A204.1 (cell line): ENCODE measurements at regions not wholly inside any gene's neighbourhood (a gene's known extent, or its start where the extent isn't known, plus 50 kb on each side); places are given as distances from the start of the nearest gene placed in this dataset.

Experiments
- FAIRE-seq: peaks from 2 replicates; lab custom pipeline; 2012; peaks lifted over from hg19 to GRCh38; lab: Jason Lieb, UNC

DNA sequence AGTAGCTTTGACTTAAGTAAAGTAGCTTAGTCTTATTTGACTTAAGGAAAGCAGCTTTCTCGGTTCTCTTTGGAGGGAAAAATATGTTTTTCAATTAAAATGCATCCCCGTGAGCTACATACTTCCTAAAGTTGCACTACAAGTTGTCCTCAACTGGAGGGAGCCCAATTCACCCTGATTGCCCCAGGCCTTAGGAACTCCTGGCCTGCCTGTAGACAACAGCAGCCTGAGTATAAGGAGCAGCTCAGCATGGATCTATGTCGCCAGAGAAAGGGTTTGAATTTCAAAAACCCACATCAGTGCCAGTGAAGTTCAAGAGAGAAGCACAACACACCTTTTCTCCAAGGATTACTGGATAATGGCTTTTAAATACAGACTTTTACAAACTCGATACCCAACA lies 772.0 kb downstream of the TNS3 start:
- no peak for FAIRE-seq

GRCh38 chr7:46806856-46807255 lies 775.1 kb downstream of the TNS3 start:
- no peak for FAIRE-seq

DNA sequence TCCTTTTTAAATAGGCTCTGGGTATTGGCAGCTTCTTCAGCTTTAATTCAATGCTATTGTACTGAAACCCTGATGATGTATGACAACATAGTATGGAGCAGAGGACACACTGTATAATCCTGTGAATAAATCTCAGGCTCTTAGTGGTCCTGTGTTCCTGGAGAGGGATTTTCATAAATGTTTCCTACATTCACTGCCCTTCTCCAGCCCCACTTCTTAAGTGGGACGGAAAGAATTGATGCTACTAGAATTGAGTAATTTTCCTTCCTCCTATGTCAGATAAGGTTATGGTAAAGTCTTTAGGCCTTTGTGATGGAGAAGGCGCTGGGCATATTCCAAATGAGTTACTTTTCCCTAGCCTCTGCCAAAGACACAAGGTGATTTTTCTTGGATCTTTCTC lies 779.4 kb downstream of the TNS3 start:
- FAIRE-seq, result no peak

GRCh38 chr7:46791188-46791587 lies 790.7 kb downstream of the TNS3 start:
- no peak for FAIRE-seq

GRCh38 chr7:46786995-46787394 lies 794.9 kb downstream of the TNS3 start:
- FAIRE-seq, result no peak

DNA sequence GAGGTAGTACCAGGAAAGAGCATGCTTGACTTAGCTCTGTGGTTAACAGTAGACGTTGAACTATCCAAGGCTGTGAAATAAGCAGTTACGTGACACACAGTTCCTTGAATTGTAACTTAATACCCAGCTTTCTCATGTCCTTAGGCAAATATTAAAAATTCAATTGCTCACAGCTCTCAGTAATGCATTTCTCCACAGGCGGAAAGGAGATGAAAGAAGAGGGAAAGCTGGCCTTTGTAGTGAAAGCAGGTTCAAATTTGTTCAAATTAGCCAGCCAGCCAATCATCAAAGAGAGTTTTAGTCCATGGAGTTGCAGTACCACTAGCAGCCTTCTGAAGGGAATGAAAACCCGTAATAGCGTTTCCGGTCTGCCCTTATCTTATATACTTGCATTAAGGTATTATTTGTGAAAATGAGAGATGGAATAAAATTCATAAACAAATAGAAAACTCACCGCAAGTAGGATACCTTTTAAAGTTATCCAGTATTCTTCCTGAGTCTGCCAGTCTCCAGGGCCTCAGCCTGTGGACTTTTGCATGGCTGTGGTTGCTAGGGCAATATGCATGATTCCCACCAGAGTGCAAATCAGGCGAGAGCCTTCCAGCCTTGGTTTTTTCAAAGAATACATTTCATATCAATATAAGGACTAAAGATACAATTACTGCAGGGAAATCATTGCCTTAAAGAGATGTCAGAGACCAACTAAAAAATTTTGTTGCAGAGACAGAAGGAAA lies 795.5 kb downstream of the TNS3 start:
- FAIRE-seq, result no peak

- no peak for FAIRE-seq
Measured at GRCh38 chr7:46784732-46785131, 797.2 kb downstream of the TNS3 start.

DNA sequence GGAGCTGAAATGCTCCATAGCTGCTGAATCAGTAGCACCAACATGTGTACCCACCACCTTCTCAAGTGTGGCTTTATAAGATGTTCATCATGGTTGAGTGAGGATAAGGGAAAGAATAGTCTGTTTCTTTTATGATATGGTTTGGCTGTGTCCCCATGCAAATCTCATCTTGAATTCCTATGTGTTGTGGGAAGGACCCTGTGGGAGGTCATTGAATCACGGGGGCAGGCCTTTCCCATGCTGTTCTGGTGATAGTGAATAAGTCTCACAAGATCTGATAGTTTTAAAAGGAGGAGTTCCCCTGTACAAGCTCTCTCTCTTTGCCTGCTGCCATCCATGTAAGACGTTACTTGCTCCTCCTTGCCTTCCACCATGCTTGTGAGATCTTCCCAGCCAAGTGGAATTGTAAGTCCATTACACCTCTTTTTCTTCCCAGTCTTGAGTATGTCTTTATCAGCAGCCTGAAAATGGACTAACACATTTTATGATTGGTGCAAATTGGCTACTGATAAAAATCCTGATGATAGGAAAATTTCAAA lies 799.9 kb downstream of the TNS3 start:
- FAIRE-seq, result no peak

DNA sequence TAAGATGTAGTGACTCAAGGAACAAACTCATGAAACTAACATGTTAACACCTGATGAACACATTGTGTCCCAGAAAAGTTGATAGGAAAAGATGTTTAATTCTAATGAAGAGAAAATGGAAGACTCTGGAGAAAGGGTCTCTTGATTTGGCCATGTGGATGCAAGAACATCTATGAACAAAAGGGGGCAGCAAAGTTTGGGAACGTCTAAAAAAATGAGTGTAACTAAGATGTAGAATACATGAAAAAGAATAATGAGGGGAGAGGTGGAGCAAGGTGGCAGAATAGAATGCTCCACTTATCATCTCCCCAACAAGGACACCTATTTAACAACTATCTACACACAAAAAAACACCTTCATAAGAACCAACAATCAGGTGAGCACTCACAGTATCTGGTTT lies 805.1 kb downstream of the TNS3 start:
- FAIRE-seq, result no peak

DNA sequence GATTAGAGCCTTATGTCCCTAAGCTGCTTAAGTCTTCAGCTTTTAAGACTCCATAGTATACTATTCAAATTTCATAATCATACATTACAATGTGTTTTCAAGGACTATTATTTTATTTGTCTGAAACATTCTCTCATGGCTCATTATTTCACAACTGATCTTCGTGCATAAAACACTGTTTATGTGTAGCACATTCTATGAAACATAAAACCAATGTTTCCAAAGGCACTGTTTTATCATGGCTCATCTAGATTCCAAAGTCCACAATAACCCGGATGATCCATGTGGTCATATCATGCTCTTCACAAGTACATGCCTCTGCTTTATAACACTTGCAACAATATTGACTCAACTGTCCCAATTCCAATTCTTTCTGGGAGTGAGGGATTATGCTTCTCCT lies 806.1 kb downstream of the TNS3 start:
- no peak for FAIRE-seq

- no peak for FAIRE-seq
Measured at GRCh38 chr7:46775020-46775419, 806.9 kb downstream of the TNS3 start.

- FAIRE-seq, result no peak
Measured at GRCh38 chr7:46774515-46774914, 807.4 kb downstream of the TNS3 start.

- no peak for FAIRE-seq
Measured at GRCh38 chr7:46772776-46773175, 809.1 kb downstream of the TNS3 start.

DNA sequence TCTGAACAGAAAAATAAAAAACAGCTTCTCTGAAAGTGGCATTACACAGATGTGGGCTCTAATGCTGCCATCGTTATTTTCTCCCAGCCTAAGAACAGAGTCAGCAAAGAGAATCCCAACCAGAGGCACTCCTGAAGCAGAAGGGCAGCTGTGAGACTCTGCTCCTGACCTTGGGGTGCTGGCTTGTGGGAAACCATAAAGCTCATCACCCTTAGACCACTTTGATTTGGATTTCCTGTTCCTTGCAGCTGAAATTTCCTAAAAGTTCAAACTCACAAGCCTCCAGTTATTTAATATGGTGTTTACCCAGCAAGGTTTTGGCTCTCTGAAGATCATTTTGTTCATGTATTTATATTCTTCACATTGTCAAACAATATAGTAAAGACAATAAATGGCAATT lies 814.8 kb downstream of the TNS3 start:
- no peak for FAIRE-seq

DNA sequence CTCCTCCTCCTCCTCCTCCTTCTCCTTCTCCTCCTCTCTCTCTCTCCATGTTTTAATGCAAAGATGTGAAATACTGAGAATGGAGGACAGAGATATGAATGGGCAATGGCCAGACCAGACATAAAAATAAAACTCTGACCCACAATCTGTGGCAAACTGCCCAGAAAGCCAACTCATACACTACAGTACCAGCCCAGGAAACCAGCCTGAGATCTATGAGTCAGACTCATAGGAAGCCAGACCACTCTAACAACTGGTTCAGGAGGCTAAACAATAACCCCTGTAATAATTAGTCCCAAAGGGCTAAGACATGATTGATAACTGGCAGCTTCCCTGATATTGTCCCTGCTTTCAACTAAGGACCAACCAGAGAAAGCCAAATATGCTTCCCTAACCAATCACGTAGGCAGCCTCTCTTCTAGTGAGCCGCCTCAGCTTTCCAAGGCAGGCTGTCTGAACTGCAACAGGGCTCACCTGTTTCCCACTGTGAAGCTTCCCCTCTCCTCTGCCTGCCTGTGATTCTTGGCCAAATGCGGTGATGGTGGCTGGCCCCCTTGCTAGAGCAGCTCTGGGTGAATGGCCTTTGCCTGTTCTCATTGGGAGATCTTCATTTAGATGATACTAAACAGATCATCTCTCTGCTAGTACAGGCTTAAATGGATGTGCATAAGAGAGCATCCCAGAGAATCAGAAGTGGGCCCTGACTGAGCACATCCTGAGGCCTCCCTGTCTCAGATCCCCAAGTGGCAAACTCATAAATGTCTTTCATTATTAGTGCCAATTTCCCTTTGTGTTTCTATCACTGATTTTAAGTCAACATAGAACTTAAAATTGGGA lies 817.6 kb downstream of the TNS3 start:
- FAIRE-seq, result no peak

DNA sequence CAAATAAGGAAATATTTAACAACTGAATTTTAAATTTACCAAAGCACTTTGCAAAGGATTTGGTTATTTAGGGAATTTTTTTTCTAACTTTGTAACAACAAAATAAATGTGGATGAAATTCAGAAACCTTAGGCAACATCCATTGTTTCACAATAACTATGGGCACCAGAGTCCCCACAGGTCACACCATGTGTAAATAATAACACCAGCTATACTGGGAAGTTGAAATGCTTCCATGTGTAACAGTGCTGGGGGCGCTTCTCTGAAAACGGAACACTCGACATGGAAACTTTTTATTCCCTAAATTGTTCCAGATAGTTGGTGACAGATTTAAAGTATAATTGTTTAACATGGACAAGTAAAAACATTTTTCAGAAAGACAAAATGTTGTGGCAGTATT lies 818.6 kb downstream of the TNS3 start:
- FAIRE-seq, result no peak

GRCh38 chr7:46759711-46760480 lies 822.0 kb downstream of the TNS3 start:
- no peak for FAIRE-seq

- no peak for FAIRE-seq
Measured at GRCh38 chr7:46756996-46757395, 824.9 kb downstream of the TNS3 start.

GRCh38 chr7:46756256-46756655 lies 825.7 kb downstream of the TNS3 start:
- no peak for FAIRE-seq

DNA sequence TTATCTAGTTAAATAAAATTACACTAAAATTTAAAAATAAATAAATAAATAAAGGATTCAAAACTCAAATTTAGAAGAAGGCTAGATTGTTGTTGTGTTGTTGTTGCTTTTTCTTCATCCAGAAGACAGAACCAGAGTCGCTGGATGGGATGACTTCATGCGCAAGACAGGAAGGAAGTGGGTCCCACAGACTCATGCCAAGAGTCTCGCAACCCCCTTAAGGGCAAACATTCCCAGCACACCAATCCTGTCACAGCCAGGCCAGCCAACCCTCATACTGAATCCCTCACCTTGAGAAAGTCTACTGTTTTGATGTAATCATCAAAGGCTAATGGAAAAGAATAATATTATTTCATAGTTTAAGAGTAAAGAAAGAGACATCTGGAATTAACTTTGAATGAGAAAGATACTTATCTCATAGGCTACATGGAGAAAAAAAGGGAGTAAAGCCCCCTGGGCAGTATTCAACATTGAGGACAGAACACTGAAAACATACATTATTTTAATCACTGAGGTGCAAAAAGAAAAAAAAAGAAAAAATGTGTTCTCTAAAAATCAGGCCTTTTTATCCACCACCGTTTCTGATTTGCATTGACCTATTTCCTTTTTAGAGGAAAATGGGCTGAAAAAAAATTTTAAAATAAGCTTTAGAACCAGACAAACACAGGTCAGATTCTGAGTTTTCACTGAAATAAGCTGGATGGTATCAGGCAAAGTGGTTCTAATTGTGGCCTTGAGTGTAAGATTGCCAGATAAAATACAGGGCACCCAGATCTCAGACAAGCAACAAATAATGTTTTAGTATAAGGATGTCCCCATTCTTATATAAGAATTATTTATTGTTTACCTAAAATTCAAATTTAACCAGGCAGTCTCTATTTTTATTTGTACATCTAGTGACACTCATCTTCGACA lies 826.5 kb downstream of the TNS3 start:
- FAIRE-seq, result no peak

- FAIRE-seq, result no peak
Measured at GRCh38 chr7:46754140-46754720, 827.7 kb downstream of the TNS3 start.
